Upper lobe of right lung (tissue), 1 donor: ENCODE measurements at regions not wholly inside any gene's neighbourhood (a gene's known extent, or its start where the extent isn't known, plus 50 kb on each side); places are given as distances from the start of the nearest gene placed in this dataset.

Experiments used
- ATAC-seq: fragments of 200-7000 bp; cut with Tn5 transposase; one replicate; pipeline ENCODE4 v1.9.1; 2020; ENCODE audit warnings: mild to moderate bottlenecking, moderate library complexity
- DNase-seq: peaks from one replicate; pipeline ENCODE4 v3.0.0-alpha.2; 2020
- H3K27ac ChIP-seq: fragments of 200-600 bp; one replicate; pipeline ENCODE4 v1.8.0; 2022
- H3K27me3 ChIP-seq: fragments of 200-600 bp; one replicate; pipeline ENCODE4 v1.8.0; 2022; ENCODE audit warnings: mild to moderate bottlenecking
- H3K36me3 ChIP-seq: fragments of 200-600 bp; one replicate; pipeline ENCODE4 v1.8.0; 2022
- H3K4me1 ChIP-seq: fragments of 200-600 bp; one replicate; pipeline ENCODE4 v1.8.0; 2022
- H3K4me3 ChIP-seq: fragments of 200-600 bp; one replicate; pipeline ENCODE4 v1.8.0; 2022; ENCODE audit warnings: mild to moderate bottlenecking
- H3K9me3 ChIP-seq: fragments of 200-600 bp; one replicate; pipeline ENCODE4 v1.8.0; 2022
- CTCF ChIP-seq: fragments of 200-600 bp; IDR thresholded peaks from one replicate; pipeline ENCODE4 v1.8.0; 2022; ENCODE audit warnings: antibody characterized with exemption
- intact Hi-C: fragments of 100-400 bp; cut with DNase I; formaldehyde crosslinking; loops from one replicate; pipeline ENCODE4 v1.11.0; 2022
- donor health status: DM: no; HTN: yes; CAD: no; lungs with severe emphysema.

DNA sequence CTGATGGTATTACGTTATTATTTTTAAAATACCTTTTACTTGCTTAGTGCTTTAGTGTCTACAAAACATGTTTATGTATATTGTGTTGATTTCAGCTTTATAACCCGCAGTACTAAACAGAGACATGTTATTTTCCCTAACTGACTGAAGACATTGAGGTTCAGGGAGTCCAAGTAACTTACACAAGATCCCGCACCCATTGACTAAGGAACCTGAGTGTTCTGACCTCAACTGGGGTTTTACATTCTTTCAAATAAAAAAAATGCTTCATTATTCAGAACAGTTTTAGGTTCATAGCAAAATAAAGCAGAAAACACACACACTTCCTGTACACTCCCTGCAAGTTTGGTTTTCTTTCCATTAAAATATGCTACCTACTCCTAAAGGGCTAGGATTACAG is 60.4 kb upstream of the METAP2 start:
- no peak for ATAC-seq
- TF ChIP-seq CTCF, result no peak
- Histone ChIP-seq H3K9me3 (no peaks in the 10 kb centered on the region), H3K4me3 (no peak overlapping the region), H3K36me3 (no peaks in the 10 kb centered on the region), H3K27me3 (no peaks in the 10 kb centered on the region), H3K4me1 (no peaks in the 10 kb centered on the region), H3K27ac (no peak overlapping the region)
- intact Hi-C loops, result no loop called here
- DNase-seq, result no peak

- H3K9me3 ChIP-seq, result no peaks in the 10 kb centered on the region
- H3K4me3 ChIP-seq, result no peak overlapping the region
- intact Hi-C loops, result no loop called here
- H3K36me3 ChIP-seq, result no peaks in the 10 kb centered on the region
- DNase-seq (no peak), ATAC-seq (no peak)
- H3K27ac ChIP-seq, result no peak overlapping the region
- no peaks in the 10 kb centered on the region for H3K27me3 ChIP-seq
- TF ChIP-seq CTCF, result no peak
- H3K4me1 ChIP-seq, result no peaks in the 10 kb centered on the region
These were observed 58.5 kb upstream of the METAP2 start for GRCh38 chr12:95415451-95415850.

DNA sequence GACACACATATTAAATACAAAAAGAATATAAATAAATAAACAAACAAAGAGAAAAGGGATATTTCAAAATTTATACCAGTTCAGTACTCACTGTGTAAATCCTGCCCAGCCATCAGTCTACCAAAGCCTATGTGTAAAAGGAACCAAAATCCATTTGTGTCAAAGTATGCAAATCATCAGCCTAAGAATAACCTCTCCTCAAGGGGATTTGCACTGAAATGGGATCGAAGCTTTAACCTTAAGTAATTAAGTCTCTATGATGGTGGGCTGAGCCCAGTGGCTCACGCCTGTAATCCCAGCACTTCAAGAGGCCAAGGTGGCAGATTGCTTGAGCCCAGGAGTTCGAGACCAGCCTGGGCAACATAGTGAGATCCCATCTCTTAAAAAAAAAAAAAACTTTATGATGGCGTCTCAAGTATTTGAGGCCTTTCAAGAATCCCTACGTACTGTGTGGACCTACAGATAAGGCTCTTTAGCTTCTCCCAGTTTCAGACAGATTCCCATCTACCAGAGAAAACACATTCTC is 57.8 kb upstream of the METAP2 start:
- Histone ChIP-seq H3K4me3 (no peak overlapping the region), H3K36me3 (no peaks in the 10 kb centered on the region), H3K27ac (no peak overlapping the region), H3K9me3 (no peaks in the 10 kb centered on the region), H3K4me1 (no peaks in the 10 kb centered on the region), H3K27me3 (no peaks in the 10 kb centered on the region)
- TF ChIP-seq CTCF, result no peak
- DNase-seq, result no peak
- intact Hi-C loops, result no loop called here
- ATAC-seq, result no peak

GRCh38 chr12:95417372-95417771 is 56.6 kb upstream of the METAP2 start:
- intact Hi-C loops, result no loop called here
- DNase-seq, result no peak

GRCh38 chr12:95418142-95418541 is 55.8 kb upstream of the METAP2 start:
- ATAC-seq (no peak), DNase-seq (no peak)
- no peaks in the 10 kb centered on the region for H3K27me3 ChIP-seq
- H3K4me1 ChIP-seq, result no peaks in the 10 kb centered on the region
- intact Hi-C loops, result no loop called here
- H3K4me3 ChIP-seq, result no peak overlapping the region
- TF ChIP-seq CTCF, result no peak
- H3K9me3 ChIP-seq, result no peaks in the 10 kb centered on the region
- no peak overlapping the region for H3K27ac ChIP-seq
- H3K36me3 ChIP-seq, result no peaks in the 10 kb centered on the region

More at GRCh38 chr12:95417372-95417771, 56.6 kb upstream of the METAP2 start:
- no peak overlapping the region for H3K27ac ChIP-seq
- no peaks in the 10 kb centered on the region for H3K27me3 ChIP-seq
- H3K36me3 ChIP-seq, result no peaks in the 10 kb centered on the region
- TF ChIP-seq CTCF, result no peak
- no peak for ATAC-seq
- no peaks in the 10 kb centered on the region for H3K4me1 ChIP-seq
- no peaks in the 10 kb centered on the region for H3K9me3 ChIP-seq
- H3K4me3 ChIP-seq, result no peak overlapping the region
